ENCODE measurements at regions not wholly inside any gene's neighbourhood (a gene's known extent, or its start where the extent isn't known, plus 50 kb on each side); places are given as distances from the start of the nearest gene placed in this dataset.

DNA sequence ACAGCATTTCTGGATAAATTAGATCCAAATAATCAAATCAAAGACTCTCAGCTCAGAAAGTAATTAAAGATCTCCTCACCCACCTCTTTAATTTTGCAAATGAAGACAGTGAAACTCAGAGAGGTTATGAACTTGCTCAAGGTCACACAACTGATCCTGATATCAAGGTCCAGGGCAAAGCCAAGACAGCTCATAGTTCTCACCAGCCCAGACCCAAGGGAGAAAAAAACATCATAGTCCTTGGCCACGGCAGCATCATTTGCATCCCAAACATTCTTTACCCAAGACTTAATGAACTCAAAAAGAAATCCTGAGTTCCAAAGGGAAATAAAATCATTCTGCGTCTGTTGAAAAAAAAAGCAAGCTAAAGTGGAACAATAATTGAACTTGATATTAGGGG, 112.1 kb downstream of the DAD1 start:
- Histone ChIP-seq H4K20me1 (ENCODE audit: insufficient read depth, low read length, poor library complexity, severe bottlenecking) (no peaks in the 10 kb centered on the region), H3K9me2 (replicated peaks; ENCODE audit: low read depth, low read length) (no peaks in the 10 kb centered on the region), H3K9ac (ENCODE audit: low read depth, low read length, poor library complexity, severe bottlenecking) (peak overlapping the region; percentile 98), H2AFZ (ENCODE audit: low read length) (no peak overlapping the region), H3K79me2 (ENCODE audit: insufficient read depth, low read length) (peaks cover 98% of the 10 kb centered on the region), H3K36me3 (ENCODE audit: insufficient read depth, low read length) (peaks cover 22% of the 10 kb centered on the region), H3K4me1 (ENCODE audit: insufficient read depth, low read length, poor library complexity, severe bottlenecking) (peaks cover 96% of the 10 kb centered on the region), H3K27me3 (ENCODE audit: insufficient read depth, low read length, poor library complexity, severe bottlenecking) (no peaks in the 10 kb centered on the region), H3F3A (ENCODE audit: low read depth) (no peaks in the 10 kb centered on the region), H3K4me2 (ENCODE audit: low read depth, low read length, poor library complexity, severe bottlenecking) (peak overlapping the region; percentile 93), H3K4me3 (ENCODE audit: low read length, poor library complexity, severe bottlenecking) (peak overlapping the region; percentile 77), H3K9me3 (ENCODE audit: insufficient read depth, low read depth, low read length) (no peaks in the 10 kb centered on the region)
- TF ChIP-seq, protein P1, sequence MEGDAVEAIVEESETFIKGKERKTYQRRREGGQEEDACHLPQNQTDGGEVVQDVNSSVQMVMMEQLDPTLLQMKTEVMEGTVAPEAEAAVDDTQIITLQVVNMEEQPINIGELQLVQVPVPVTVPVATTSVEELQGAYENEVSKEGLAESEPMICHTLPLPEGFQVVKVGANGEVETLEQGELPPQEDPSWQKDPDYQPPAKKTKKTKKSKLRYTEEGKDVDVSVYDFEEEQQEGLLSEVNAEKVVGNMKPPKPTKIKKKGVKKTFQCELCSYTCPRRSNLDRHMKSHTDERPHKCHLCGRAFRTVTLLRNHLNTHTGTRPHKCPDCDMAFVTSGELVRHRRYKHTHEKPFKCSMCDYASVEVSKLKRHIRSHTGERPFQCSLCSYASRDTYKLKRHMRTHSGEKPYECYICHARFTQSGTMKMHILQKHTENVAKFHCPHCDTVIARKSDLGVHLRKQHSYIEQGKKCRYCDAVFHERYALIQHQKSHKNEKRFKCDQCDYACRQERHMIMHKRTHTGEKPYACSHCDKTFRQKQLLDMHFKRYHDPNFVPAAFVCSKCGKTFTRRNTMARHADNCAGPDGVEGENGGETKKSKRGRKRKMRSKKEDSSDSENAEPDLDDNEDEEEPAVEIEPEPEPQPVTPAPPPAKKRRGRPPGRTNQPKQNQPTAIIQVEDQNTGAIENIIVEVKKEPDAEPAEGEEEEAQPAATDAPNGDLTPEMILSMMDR (conservative IDR thresholded peaks at IDR 0.05; ENCODE audit: low read length) = no peak
- no peak for TF ChIP-seq EZH2phosphoT487 (IDR thresholded peaks at IDR 0.05; ENCODE audit: borderline replicate concordance)

- TF ChIP-seq, protein P1 (conservative IDR thresholded peaks at IDR 0.05; ENCODE audit: low read length) = peak; percentile 26; the same call in 1 of the 2 replicates
- TF ChIP-seq EZH2phosphoT487 (IDR thresholded peaks at IDR 0.05; ENCODE audit: borderline replicate concordance) = no peak
- H3K27me3 ChIP-seq (ENCODE audit: insufficient read depth, low read length, poor library complexity, severe bottlenecking) = no peaks in the 10 kb centered on the region
- no peaks in the 10 kb centered on the region for H3K9me2 ChIP-seq (replicated peaks; ENCODE audit: low read depth, low read length)
- H4K20me1 ChIP-seq (ENCODE audit: insufficient read depth, low read length, poor library complexity, severe bottlenecking) = no peaks in the 10 kb centered on the region
- H3K36me3 ChIP-seq (ENCODE audit: insufficient read depth, low read length) = peaks cover 22% of the 10 kb centered on the region
- peak overlapping the region; percentile 77 for H3K4me3 ChIP-seq (ENCODE audit: low read length, poor library complexity, severe bottlenecking)
- H3K9ac ChIP-seq (ENCODE audit: low read depth, low read length, poor library complexity, severe bottlenecking) = peak overlapping the region; percentile 98
- no peak overlapping the region for H2AFZ ChIP-seq (ENCODE audit: low read length)
- H3F3A ChIP-seq (ENCODE audit: low read depth) = no peaks in the 10 kb centered on the region
- peak overlapping the region; percentile 93 for H3K4me2 ChIP-seq (ENCODE audit: low read depth, low read length, poor library complexity, severe bottlenecking)
- H3K9me3 ChIP-seq (ENCODE audit: insufficient read depth, low read depth, low read length) = no peaks in the 10 kb centered on the region
- H3K4me1 ChIP-seq (ENCODE audit: insufficient read depth, low read length, poor library complexity, severe bottlenecking) = peaks cover 96% of the 10 kb centered on the region
- H3K79me2 ChIP-seq (ENCODE audit: insufficient read depth, low read length) = peaks cover 94% of the 10 kb centered on the region
These were observed 112.8 kb downstream of the DAD1 start for GRCh38 chr14:22476005-22476751.

DNA sequence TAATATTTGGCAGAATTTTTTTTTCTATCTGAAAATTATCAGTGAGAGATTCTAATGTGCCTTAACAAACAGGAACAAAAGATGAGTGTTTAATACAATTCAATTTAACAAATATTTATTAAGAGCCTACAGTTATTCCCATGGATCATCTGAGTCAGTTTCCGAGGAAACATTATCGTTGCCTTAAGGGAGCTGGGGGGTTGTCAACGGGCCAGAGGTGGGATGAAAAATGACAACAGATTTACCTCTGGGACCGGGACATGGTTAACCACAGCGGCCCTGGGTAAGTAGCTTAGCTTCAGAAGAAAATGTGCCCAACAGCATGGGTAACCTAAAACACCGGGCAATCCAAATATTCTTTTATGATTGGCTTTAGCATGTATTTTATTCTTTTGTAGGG, 113.6 kb downstream of the DAD1 start:
- Histone ChIP-seq H3K9me2 (replicated peaks; ENCODE audit: low read depth, low read length) (no peaks in the 10 kb centered on the region), H4K20me1 (ENCODE audit: insufficient read depth, low read length, poor library complexity, severe bottlenecking) (no peaks in the 10 kb centered on the region), H3K36me3 (ENCODE audit: insufficient read depth, low read length) (peaks cover 21% of the 10 kb centered on the region), H3K9ac (ENCODE audit: low read depth, low read length, poor library complexity, severe bottlenecking) (peak overlapping the region; percentile 98), H3K79me2 (ENCODE audit: insufficient read depth, low read length) (peaks cover 87% of the 10 kb centered on the region), H3K4me3 (ENCODE audit: low read length, poor library complexity, severe bottlenecking) (peak overlapping the region; percentile 77), H3K4me2 (ENCODE audit: low read depth, low read length, poor library complexity, severe bottlenecking) (peak overlapping the region; percentile 93), H2AFZ (ENCODE audit: low read length) (no peak overlapping the region), H3K4me1 (ENCODE audit: insufficient read depth, low read length, poor library complexity, severe bottlenecking) (peaks cover 96% of the 10 kb centered on the region), H3K9me3 (ENCODE audit: insufficient read depth, low read depth, low read length) (no peaks in the 10 kb centered on the region), H3K27me3 (ENCODE audit: insufficient read depth, low read length, poor library complexity, severe bottlenecking) (no peaks in the 10 kb centered on the region), H3F3A (ENCODE audit: low read depth) (no peaks in the 10 kb centered on the region)
- TF ChIP-seq EZH2phosphoT487 (IDR thresholded peaks at IDR 0.05; ENCODE audit: borderline replicate concordance) = no peak
- TF ChIP-seq, protein P1 (conservative IDR thresholded peaks at IDR 0.05; ENCODE audit: low read length) = no peak

Data from Loucy (cell line).